GM18870 (cell line): ENCODE measurements at regions not wholly inside any gene's neighbourhood (a gene's known extent, or its start where the extent isn't known, plus 50 kb on each side); places are given as distances from the start of the nearest gene placed in this dataset.
"Not testable (repeated sequence)": the region's sequence is repeated elsewhere in the genome, so short reads cannot be mapped to it uniquely, and the experiment has no call there.

ENCODE experiments used
- ATAC-seq: cut with Tn5 transposase; IDR thresholded peaks from one replicate; pipeline ENCODE4 v1.9.1; 2021; ENCODE audit warnings: moderate library complexity; ENCODE audit not compliant: unreplicated experiment

DNA sequence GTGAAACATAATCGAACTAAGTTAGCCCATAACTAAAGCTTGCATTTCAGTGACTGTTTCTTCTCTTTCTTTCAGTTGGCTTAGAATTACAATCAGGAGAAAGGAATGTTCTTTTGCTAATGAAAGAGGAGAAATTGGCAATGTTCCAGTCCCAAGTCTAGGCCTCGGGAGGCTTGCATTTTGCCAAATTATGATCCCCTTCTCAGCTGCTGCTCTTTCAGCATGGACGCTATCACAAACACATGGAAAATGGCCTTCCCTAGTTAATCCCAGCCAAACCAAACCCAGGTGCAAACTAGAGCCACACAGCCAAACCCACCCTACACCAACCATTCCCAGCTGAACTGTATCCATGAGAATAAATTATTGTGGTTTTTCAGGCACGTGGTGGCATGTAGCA is 605.2 kb upstream of the LRRTM4 start:
- no peak for ATAC-seq

DNA sequence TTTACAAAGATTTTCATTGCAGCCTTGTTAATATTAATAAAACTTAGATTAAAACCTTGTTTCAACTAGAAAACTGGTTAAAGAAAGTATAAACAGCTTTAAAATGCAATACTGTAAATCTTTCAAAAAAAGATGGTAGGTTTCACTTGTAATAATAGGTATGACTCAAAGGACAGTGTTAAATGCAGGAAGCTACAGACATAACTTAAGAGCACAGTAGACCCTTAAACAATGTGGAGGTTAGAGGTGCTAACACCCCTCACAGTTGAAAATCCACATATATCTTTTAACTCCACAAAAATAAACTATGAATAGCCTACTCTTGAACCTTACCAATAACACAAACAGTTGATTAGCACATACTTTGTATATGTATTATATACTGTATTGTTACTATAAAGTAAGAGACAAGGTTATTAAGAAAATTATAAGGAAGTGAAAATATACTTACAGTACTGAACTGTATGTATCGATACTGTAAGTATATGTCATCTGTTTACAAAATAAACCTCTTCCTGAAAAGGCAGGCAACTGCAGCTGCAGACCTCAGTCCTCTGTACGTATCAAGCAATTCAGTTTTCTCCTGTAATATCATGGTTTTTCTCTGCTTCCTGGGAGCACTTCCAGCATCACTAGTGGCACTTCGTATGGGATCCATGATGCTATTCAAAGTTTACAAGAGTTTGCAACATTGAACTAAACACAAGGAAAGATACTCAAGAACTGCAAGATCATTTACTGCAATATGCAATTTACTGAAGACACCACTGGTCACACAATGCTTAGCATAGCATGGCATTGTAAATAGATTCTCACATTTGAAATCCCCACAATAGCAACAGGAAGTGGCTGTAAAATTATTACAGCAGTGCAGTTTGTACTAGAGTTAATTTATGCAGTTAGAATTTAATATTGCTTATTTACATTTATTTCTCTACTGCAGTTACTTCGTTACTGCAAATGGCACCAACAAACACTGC is 610.5 kb upstream of the LRRTM4 start:
- no peak for ATAC-seq

DNA sequence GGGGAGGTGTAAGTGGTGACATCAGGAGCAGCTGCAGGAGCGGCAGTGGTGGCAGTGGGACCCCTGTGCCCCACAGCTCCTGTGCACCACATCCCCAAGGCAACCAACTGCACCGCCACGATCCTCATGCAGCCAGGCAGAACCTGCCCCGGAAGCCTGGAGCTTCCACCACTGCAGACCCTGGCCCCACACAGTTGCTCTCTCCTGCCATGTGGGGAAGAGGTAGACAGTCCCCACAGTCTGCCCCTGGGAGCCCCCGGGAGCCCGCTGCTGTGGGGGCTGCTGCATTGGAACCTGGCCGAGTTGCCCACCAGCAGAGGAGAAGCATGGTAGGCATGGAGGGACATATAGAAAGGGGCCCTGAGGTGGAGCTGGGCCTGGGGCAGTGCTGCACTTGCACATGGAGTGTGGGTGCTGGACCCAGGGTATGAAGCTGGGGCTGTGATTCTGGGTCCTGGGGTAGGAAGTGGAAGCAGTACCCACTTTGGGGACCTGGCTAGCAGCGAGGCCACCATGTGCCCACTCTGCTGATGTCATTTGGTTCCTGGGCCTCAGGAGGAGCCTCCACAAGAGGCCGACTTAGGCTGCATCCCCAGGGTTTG is 623.3 kb upstream of the LRRTM4 start:
- ATAC-seq, result no peak

DNA sequence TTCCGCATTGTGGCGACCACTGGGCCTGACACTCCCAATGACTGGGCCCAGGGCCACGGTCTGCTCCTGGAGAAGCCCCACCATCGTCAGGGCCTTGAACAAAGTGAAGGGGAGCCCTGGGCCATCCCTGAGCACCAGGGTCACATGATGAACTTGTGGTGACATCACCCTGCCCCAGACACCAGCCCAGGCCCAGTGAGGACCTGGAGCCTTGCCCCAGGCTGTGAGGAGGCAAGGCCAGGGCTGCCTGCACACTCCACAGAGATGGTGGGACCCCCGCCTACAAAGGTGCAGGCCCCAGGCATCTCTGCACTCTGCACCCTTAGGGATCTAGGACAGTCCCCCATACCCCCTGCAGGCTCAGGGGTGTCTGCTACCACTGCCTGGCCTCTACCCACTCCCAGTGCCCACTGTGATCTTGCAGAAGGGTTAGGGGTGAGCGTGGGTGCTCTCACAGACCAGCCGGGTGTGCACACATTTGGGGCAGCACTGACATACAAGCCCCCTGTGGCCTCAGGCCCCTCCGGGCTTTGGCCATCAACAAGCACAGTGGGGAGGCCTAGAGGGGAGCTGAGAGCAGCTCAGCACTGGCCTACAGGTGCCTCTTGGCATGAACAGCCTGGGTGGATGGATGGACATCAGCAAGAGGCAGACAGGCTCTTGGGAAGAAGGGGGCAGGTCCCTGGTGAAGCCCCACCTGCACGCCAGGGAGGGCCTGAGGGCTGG is 624.0 kb upstream of the LRRTM4 start:
- ATAC-seq, result no peak

DNA sequence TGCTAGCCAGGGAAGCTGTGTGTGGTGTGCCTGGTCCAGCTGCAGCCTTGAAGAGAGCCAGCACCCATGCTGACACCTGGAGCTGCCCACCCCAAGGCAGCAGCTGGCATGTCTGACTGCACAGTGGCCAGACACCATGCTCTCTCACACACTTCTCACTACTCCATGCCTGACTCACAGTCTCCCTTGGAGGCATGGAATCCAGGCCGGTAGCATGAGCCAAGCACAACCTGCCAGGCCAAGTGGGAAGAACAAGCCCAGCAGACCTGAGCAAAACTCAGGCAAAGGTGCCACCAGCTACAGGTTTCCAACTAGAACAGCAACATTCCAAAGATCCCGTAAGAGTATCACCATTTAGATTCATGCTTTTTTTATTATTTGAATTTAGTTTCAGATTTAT is 625.3 kb upstream of the LRRTM4 start:
- no peak for ATAC-seq

DNA sequence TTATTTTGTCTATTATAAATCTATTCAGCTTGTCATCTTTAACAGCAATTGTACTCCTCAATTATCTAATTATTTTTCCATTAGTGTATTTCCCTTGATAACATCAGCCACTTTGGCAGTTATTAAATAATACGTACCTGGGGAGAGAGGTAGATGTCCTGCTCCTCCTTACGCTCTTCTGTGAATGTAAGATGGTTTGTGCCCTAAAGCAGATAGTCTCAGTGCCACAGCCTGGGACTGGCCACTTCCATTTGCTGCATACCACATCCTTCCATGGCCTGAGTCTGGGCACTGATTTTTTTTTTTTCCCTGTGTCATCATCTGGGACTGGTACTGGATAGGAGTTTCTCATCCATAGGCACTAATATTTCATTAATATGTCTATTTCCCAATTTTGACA is 632.4 kb upstream of the LRRTM4 start:
- ATAC-seq, result no peak

DNA sequence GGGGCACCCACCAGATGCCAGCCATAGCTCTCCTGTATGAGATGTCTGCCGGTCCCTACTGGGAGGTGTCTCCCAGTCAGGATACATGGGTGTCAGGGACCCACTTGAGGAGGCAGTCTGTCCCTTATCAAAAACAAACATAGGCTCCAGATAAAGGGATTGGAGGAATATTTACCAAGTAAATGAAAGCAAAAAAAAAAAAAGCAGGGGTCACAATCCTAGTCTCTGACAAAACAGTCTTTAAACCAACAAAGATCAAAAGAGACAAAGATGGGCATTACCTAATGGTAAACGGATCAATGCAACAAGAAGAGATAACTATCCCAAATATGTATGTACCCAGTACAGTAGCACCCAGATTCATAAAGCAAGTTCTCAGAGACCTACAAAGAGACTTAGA is 640.0 kb upstream of the LRRTM4 start:
- no peak for ATAC-seq

DNA sequence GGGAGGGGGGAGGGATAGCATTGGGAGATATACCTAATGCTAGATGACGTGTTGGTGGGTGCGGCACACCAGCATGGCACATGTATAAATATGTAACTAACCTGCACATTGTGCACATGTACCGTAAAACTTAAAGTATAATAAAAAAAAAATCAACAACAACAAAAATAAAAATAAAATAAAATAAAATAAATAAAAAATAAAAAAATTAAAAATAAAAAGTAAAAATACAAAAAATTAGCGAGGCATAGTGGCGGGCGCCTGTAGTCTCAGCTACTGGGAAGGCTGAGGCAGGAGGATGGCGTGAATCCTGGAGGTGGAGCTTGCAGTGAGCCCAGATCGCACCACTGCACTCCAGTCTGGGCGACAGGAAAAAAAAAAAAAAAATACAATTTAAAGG is 650.0 kb upstream of the LRRTM4 start:
- ATAC-seq, result not testable (repeated sequence)

DNA sequence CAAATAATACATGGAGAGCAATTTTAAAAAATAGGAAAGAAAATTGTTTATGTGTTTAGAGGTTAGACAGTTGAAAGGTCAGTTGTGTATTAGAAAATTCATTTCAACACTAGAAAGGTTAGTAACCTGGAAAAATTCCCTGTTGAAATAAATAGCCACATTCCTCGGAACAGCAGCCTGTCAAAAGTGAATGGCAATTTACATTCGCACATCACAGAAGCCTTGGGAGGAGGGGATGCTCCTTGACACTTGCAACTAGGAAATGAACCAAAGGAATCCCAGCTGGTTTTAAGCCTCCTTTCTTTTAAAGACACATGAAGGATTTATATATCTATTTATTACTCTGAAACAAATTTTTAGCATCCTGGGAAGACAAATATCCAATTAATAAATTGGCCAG is 653.5 kb upstream of the LRRTM4 start:
- ATAC-seq, result no peak

DNA sequence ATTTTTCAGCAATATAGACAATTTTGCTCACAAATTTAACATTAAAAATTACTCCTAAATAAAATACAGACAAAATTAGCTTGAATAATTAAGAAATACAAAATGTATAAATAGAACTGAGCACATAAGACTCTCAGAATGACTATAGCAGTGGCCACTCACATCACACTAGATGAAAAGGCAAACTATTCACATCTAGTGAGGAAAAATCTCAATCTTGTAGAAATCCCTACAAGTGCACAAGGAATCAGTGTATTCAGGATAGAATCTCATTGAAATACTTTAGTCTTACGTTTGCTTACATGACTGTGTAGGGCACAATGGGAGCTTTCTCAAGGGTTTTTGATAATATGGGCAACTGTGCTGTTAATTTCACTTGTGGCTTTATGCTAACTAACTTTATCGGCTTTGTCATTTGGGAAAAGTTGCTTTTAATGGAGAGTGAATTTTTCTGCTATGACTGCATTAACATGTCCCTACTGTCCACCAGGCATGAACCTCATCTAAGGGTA is 678.9 kb upstream of the LRRTM4 start:
- no peak for ATAC-seq

DNA sequence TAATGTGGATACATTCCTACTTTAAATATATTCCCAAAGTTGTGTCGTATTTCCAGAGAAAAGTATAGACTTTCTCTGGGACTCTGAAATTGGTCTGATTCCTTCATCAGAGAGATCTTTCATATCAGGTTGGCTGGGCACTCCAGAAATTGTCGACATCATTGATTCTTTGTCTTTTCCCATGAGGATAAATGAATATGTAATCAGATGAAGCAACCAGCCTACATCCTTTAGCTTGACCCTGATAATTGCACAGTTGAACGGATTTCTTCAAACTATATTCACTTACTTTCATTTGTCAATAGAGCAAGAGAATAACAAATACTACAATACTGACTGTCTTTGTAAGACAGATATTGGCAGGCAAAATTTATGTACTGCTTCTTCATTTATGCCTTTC is 680.2 kb upstream of the LRRTM4 start:
- no peak for ATAC-seq

DNA sequence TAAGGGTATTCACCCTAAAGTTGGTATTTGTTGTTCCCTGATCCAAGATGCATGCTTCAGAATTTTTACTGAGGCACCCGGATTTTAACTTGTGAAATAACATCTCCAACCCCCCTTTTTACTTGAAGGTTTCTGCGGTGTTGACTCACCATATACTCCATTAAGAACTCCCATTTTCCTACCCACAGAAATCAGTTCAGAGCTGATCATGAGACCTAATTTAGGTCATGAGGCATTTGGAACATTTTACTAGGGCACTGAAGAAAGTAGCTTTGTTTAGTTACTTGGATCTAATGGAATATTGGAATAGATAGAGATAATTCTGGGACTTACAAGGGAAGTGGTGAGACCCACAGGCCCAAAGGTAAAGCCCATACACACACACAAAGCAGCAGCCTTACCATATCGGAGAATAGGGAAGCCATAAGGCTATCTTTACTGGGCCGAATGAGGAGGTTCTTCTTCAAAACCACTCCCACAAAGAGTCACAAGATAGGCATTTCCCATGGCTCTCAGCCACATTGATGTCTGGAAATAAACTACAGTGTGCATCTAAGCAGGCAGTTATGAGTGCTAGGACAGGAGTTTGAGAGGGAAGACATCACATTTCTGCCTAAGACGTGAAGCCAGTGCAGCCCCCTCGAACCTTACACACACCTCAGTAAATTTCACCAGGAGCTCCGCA is 681.0 kb upstream of the LRRTM4 start:
- no peak for ATAC-seq

DNA sequence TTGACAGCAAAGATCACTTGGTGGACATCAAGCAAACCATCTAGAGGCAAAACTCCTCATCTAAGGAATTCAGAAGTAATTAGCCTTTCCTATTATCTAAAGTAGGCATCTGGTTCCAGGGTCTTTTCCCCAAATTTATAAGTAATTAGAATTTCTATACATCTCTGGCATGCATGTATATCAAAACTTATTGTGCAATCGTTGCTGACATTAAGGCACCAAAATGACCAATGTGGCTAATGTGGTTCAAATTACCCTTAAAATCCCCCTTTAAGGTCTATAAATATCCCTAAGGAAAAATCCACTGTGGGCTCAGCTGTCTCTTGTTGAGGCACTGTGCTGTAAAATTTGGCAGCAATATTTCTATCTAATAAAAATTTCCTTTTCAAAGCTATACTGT is 695.9 kb upstream of the LRRTM4 start:
- no peak for ATAC-seq

DNA sequence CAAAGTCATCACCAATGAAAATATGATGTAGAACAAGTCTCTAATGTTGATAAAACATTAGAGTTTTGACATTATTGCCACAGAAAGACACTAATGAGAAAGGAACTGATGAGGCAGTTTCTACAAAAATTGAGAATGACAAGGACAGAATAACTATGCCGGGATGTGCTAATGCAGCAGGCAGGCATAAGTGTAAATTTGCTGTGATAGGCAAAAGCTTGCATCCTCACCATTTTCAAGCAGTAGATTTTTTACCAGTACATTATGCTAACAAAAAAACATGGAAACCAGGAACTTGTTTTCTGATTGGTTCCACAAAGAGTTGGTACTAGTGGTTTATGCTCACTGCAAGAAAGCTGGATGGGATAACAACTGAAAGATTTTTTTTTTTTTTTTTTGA is 715.5 kb upstream of the LRRTM4 start:
- ATAC-seq, result no peak

DNA sequence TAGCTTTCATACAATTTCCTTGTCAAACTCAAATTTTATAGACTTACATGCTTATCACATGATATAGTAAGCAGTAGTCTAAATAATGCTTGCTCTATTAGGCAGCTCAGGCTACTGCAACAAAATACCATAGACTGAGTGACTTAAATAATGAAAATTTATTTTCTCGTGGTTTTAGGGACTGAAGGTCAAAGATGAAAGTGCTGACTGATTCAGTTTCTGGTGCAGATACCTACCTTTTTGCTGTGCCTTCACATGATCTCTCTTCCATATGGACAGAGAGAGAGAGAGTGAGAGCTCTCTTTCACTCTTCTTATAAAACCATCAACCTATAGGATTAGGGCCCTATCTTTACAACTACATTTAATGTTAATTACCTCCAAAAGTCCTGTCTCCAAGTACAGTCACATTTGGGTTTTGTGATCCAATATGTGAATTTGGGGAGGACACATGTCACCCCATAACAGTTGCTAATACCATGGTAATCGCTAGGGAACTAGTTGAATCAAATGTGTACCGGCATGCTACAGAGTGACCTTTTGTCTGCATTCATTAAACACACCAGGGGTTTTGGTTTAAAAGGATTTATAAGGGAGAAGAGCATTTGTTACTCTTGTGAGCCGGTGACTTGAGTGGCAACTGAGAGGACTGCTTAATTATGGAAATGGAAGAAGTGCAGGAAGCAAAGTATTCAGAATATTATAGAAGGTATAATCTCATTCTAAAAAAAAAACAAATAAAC is 723.4 kb upstream of the LRRTM4 start:
- no peak for ATAC-seq

DNA sequence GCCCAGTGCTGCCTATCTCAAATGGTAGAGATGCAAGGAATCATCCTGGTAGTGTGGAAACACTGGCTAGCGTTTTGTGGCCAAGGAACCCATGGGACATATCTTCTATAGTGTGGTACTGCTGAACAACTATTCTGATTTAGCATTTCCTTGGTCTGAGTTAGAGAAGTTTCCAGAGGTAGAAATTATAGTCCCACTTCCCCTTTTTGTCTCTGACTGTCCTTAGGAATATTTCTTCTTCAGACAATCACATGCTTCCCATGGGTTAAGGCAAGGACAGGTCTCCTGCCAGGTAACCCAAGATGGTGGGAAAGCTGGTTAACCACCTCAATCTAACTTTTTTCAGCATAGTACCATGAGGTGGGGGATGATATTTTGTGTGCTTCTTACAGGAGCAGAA is 729.5 kb upstream of the LRRTM4 start:
- no peak for ATAC-seq

DNA sequence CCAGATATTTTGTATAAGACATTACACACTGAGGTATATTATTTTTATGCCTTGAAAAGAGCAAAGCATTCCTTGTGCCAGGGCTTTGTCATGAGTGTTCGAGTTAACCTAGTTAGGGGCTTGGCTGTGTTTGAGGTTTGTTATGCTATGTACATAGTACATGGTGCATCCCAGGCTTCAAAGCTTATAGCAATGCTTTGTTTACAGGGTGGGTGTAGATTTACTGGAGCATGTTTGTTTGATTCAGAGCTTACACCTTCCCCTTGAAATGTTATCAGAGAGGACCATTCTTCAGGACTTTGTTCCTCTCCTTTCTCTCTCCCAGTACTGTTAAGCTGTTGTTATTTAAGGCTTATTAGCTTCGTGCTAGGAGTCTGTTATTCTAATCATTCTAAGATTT is 738.7 kb upstream of the LRRTM4 start:
- ATAC-seq, result no peak

DNA sequence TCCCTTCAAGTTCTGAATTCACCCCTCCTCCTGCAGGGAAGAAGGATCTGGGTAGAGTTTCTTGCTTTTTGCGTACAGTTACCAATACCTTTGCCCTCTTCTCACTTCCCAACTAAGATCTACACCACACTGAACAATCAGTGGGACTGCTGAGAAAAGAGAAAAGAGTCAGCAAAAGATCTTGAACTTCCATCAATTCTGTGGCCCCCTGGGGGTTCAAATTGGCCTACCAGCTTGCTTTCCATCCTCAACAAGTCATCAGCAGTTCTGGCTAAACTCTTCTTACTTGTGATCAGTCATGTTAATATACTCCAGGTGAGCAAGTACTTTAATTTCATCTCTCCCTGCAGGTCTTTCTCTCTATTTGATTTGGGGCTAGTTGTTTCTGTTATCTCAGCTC is 739.3 kb upstream of the LRRTM4 start:
- no peak for ATAC-seq

DNA sequence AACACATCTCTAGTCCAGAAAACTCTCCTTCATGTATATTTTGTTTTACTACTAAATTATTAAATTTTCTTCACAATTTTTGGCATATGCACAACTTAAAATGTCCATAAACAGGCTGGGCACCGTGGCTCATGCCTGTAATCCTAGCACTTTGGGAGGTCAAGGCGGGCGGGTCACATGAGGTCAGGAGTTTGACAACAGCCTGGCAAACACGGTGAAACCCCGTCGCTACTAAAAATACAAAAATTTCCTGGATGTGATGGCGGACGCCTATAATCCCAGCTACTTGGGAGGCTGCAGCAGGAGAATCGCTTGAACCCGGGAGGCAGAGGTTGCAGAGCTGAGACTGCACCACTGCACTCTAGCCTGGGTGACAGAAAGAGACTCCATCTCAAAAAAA is 739.9 kb upstream of the LRRTM4 start:
- ATAC-seq, result not testable (repeated sequence)

DNA sequence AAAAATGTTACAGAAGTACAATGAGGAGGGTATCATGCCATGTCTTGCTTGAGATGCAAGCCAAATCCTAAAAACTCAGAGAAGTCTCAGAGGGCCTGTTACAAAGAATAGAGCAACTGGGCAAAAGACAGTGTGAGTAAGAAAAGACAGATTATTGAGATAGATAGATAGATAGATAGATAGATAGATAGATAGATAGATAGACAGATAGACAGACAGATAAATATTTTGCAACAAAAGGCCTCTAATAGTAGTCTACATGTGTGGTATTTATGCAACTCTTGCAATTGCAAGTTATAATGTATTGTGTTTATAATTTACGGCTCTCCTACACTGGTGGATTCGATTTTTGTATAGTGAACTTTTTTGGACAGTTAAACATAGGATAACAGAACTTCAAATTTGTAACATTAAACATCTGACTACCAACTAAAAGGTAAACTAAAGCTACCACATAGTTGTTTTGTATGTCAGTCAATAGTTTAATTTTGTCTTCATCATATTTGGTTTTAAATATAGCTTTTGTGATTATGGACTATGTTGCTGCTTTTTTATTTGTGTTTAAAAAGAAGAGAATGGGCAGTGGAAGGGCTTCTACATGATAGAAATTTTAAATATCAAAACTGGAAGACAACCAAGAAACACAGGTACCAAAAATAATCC is 740.7 kb upstream of the LRRTM4 start:
- ATAC-seq, result no peak
